OCI-LY7 (cell line): ENCODE measurements at regions not wholly inside any gene's neighbourhood (a gene's known extent, or its start where the extent isn't known, plus 50 kb on each side); places are given as distances from the start of the nearest gene placed in this dataset.

ENCODE experiments used
- CTCF ChIP-seq: fragments of 200-600 bp; sonication (generic); conservative IDR thresholded peaks from 2 replicates; pipeline ENCODE4 v1.5.1; 2014; ENCODE audit warnings: mild to moderate bottlenecking, antibody characterized with exemption, low read length, moderate library complexity, mixed read lengths
- EZH2phosphoT487 ChIP-seq: fragments of 200-600 bp; sonication (generic); IDR thresholded peaks from 2 replicates; pipeline ENCODE4 v1.6.1; 2018; ENCODE audit warnings: low read depth, borderline replicate concordance, mild to moderate bottlenecking, mixed run types, antibody characterized with exemption, low read length, moderate library complexity, mixed read lengths

- no peak for TF ChIP-seq CTCF
- no peak for TF ChIP-seq EZH2phosphoT487
Measured at GRCh38 chr22:22750335-22751042, 106.1 kb downstream of the GGTLC2 start.
